Tibial artery (tissue), 4 donors: ENCODE measurements at regions not wholly inside any gene's neighbourhood (a gene's known extent, or its start where the extent isn't known, plus 50 kb on each side); places are given as distances from the start of the nearest gene placed in this dataset.

Experiments
- DNase-seq, 2 donors: peaks; one replicate each; pipeline ENCODE4 v3.0.0-alpha.2; 2019
- H3K27ac ChIP-seq, 2 donors: fragments of 200-600 bp; sonication (generic) in 1 of 2; 1 replicate in 1 of 2; 2 replicates in 1 of 2; pipeline ENCODE4 v1.5.1; 2018 to 2019; ENCODE audit warnings: mild to moderate bottlenecking in 1 of 2
- H3K27me3 ChIP-seq, 2 donors: fragments of 200-600 bp; sonication (generic) in 1 of 2; one replicate each; pipeline versions ENCODE4 v1.5.1 to v1.6.0; 2016 to 2019
- H3K36me3 ChIP-seq, 3 donors: fragments of 200-600 bp; sonication (generic) in 2 of 3; one replicate each; pipeline ENCODE4 v1.5.1; 2016 to 2019; ENCODE audit warnings: mild to moderate bottlenecking in 2 of 3
- H3K4me1 ChIP-seq, 4 donors: fragments of 200-600 bp; sonication (generic) in 2 of 4; 1 replicate in 3 of 4; 2 replicates in 1 of 4; pipeline ENCODE4 v1.5.1; 2016 to 2019
- H3K4me3 ChIP-seq, 2 donors: fragments of 200-600 bp; sonication (generic) in 1 of 2; 1 replicate in 1 of 2; 2 replicates in 1 of 2; pipeline ENCODE4 v1.5.1; 2018 to 2019; ENCODE audit warnings: mild to moderate bottlenecking in 2 of 2
- H3K9me3 ChIP-seq, 3 donors: fragments of 200-600 bp; sonication (generic) in 1 of 3; one replicate each; pipeline ENCODE4 v1.5.1; 2016 to 2019
- CTCF ChIP-seq, 2 experiments: fragments of 200-600 bp in 1 of 2; fragments of 450-650 bp in 1 of 2; IDR thresholded peaks; one replicate each; pipeline ENCODE4 v1.5.1; 2017 to 2019; ENCODE audit warnings: antibody characterized with exemption in 2 of 2, mild to moderate bottlenecking in 1 of 2, moderate library complexity in 1 of 2
- intact Hi-C: fragments of 100-400 bp; cut with DNase I; formaldehyde crosslinking; loops from one replicate; pipeline ENCODE4 v1.15.0; 2023; ENCODE audit warnings: low total_unique reads

GRCh38 chr4:58411904-58412303 lies 1301.7 kb upstream of the IGFBP7 start:
- no peak for TF ChIP-seq CTCF (IDR thresholded peaks at IDR 0.05)
- no peaks in the 10 kb centered on the region for H3K4me1 ChIP-seq
- H3K9me3 ChIP-seq, result no peaks in the 10 kb centered on the region
- no peaks in the 10 kb centered on the region for H3K27me3 ChIP-seq
- no peak overlapping the region for H3K4me3 ChIP-seq
- intact Hi-C loops, result no loop called here
- no peak overlapping the region for H3K27ac ChIP-seq
- no peaks in the 10 kb centered on the region for H3K36me3 ChIP-seq
- no peak for DNase-seq

- Histone ChIP-seq H3K27me3 (no peaks in the 10 kb centered on the region), H3K36me3 (no peaks in the 10 kb centered on the region), H3K27ac (no peak overlapping the region), H3K4me1 (no peaks in the 10 kb centered on the region), H3K4me3 (no peak overlapping the region), H3K9me3 (peaks cover 0 to 2% (median 0%) of the 10 kb centered on the region in 3 donors)
- intact Hi-C loops, result no loop called here
- no peak for TF ChIP-seq CTCF (IDR thresholded peaks at IDR 0.05)
- no peak for DNase-seq
Measured at GRCh38 chr4:58406762-58407161, 1296.6 kb upstream of the IGFBP7 start.

GRCh38 chr4:58368221-58368620 lies 1258.0 kb upstream of the IGFBP7 start:
- Histone ChIP-seq H3K27ac (no peak overlapping the region), H3K9me3 (no peaks in the 10 kb centered on the region), H3K36me3 (no peaks in the 10 kb centered on the region), H3K27me3 (no peaks in the 10 kb centered on the region), H3K4me3 (no peak overlapping the region), H3K4me1 (no peaks in the 10 kb centered on the region)
- TF ChIP-seq CTCF (IDR thresholded peaks at IDR 0.05), result no peak
- no peak for DNase-seq
- intact Hi-C loops, result no loop called here

- Histone ChIP-seq H3K4me3 (no peak overlapping the region), H3K4me1 (no peaks in the 10 kb centered on the region), H3K27me3 (no peaks in the 10 kb centered on the region), H3K36me3 (no peaks in the 10 kb centered on the region), H3K27ac (no peak overlapping the region), H3K9me3 (peaks cover 0 to 7% (median 0%) of the 10 kb centered on the region in 3 donors)
- intact Hi-C loops, result no loop called here
- TF ChIP-seq CTCF (IDR thresholded peaks at IDR 0.05), result no peak
- peak in 1 of 2 donors; percentile 41 for DNase-seq
Measured at GRCh38 chr4:58360354-58361133, 1250.4 kb upstream of the IGFBP7 start.

- peaks cover 0 to 7% (median 0%) of the 10 kb centered on the region in 3 donors for H3K9me3 ChIP-seq
- no peak overlapping the region for H3K27ac ChIP-seq
- no peak for TF ChIP-seq CTCF (IDR thresholded peaks at IDR 0.05)
- no peaks in the 10 kb centered on the region for H3K36me3 ChIP-seq
- H3K27me3 ChIP-seq, result no peaks in the 10 kb centered on the region
- peak in 1 of 2 donors; percentile 31 for DNase-seq
- intact Hi-C loops, result no loop called here
- H3K4me3 ChIP-seq, result no peak overlapping the region
- H3K4me1 ChIP-seq, result no peaks in the 10 kb centered on the region
Measured at GRCh38 chr4:58359590-58359989, 1249.4 kb upstream of the IGFBP7 start.
